ENCODE measurements at regions not wholly inside any gene's neighbourhood (a gene's known extent, or its start where the extent isn't known, plus 50 kb on each side); places are given as distances from the start of the nearest gene placed in this dataset.
"Not testable (repeated sequence)": the region's sequence is repeated elsewhere in the genome, so short reads cannot be mapped to it uniquely, and the experiment has no call there.

- no peak for DNase-seq
Measured at GRCh38 chr13:38147050-38147449, 202.6 kb upstream of the UFM1 start.

DNA sequence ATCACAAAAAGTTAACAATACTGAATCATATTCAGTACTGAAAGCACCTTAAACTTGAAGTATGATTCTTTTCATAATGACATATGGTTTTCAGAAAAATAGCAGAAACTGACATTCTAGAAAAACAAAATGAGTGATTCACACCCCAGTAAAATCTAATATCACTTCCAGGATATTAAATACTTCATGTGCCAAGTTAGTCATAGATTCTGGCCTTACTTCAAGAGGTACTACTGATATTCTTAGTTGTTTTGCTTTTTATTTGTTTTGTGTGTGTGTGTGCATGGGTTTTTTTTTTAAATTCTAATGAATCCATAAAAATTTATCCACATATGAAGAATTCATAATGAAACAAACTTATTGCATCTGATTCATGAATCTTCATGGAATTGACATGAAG, 207.9 kb upstream of the UFM1 start:
- no peak for DNase-seq

GRCh38 chr13:38135592-38135991, 214.1 kb upstream of the UFM1 start:
- DNase-seq, result no peak

GRCh38 chr13:38121267-38121666, 228.4 kb upstream of the UFM1 start:
- no peak for DNase-seq

DNA sequence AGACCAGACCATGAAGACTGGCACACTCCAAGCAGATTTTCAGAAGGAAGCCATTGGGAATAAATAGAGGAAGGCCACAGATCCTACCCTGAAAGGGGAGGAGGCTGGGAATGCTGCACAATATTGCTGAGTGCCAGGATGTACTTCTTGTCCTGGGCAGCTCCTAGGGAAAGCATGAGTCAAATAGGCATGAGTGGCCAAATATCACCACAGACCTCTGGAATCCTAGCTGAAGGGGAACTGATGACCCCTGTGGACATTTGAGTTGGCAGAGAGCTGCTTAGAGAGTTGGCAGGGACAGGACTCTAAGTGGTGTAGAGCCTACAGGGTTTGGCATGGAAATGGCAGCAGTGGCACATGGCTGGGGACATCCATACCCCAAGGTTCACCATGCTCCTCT, 234.3 kb upstream of the TRPC4 start:
- no peak for DNase-seq

- DNase-seq, result no peak
Measured at GRCh38 chr13:38099751-38100150, 230.2 kb upstream of the TRPC4 start.

GRCh38 chr13:38093425-38093824, 223.9 kb upstream of the TRPC4 start:
- no peak for DNase-seq

DNA sequence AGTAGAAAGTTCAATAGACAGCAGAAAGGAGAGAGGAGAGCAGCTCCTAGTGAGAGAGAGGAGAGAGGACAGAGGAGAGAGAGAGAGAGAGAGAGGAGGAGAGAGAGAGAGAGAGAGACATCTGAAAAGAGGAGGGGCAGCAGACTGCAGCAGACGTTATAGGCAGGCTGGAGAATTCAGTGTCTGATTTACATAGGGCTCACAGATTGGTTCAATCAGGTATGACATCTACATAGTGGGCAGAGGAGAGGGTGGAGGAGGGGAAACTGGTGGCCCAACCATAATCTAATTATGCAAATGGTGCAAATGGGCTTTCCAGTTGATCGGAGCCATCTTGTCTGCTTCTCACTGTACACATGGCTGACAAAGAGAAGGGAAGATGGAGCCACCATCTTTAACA, 221.3 kb upstream of the TRPC4 start:
- no peak for DNase-seq

GRCh38 chr13:38086721-38087120, 217.1 kb upstream of the TRPC4 start:
- no peak for DNase-seq

GRCh38 chr13:38086013-38086412, 216.4 kb upstream of the TRPC4 start:
- no peak for DNase-seq

DNA sequence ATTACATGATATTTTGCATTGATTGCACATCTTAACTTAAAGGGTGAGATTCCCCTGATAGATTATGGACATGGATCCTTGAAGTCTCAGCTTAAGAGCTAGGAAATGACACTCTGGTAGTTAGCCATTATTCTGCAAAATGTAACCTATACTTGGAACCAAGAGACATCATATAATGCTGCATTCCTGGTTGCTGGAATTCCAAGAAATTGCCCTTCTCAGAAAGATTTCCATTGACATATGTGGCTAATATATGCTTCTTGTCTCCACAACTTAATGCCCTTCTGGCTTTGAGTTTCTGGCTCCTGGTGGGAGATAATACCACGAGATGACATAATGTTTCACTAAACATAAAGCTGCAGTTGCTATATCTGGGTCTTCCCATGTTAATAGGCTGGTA, 204.4 kb upstream of the TRPC4 start:
- DNase-seq, result no peak

DNA sequence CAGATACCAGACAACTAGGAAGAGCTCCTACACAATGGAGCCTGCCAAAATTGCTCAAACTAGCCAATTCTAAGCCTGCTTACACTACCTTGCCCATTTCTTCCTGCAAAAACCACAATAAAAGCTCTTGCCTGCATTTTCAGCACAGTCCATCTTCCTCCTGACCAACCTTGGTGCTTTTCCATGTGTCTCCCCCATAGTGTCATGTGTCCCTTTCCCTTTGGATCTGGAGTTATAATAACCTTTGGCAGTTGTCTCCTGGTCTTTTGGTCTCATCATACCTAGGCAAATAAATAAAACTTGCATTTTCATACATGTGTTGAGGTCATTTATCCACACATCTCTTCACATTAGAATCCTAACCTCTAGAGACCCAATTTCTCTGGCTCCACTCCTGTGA, 203.1 kb upstream of the TRPC4 start:
- DNase-seq, result no peak

DNA sequence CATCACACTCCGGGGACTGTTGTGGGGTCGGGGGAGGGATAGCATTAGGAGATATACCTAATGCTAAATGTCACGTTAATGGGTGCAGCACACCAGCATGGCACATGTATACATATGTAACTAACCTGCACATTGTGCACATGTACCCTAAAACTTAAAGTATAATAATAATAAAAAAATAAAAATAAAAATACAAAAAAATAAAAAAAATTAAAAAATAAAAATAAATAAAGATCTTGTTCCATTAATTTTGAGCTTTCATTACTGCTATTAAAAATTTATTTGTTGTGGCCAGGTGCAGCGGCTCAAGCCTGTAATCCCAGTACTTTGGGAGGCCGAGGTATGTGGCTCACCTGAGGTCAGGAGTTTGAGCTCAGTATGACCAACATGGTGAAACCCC, 201.8 kb upstream of the TRPC4 start:
- not testable (repeated sequence) for DNase-seq

DNA sequence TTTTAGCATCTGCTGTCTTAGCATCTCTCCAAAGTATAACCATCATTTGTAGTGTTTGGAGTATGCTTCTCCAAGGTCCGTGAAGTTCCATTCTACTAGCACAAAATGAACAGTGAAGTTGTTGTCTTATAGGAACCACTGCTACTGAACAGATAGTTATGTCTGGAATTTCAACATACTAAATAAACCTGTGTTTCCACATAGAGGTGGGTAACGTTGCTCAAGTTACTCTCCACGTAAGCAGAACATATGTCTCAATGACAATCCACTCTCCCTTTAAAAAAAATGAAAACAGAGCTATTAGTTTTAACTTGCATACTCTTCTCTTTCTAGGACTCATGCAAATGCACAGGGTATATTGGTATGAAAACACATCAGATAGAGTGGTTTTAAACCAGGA, 184.3 kb upstream of the TRPC4 start:
- DNase-seq, result no peak

DNA sequence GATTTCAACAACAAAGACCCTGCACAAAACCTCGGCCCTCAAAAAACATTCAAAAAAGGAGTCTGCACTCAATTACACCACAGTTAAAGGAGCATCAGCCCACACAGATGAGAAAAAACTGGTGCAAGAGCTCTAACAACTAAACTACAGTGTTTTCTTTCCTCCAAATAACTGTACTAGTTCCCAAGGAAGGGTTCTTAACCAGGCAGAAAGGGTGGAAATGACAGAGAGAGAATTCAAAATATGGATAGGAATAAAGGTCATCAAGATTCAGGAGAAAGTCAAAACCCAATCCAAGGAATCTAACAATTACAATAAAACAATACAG, 176.4 kb upstream of the TRPC4 start:
- no peak for DNase-seq

- DNase-seq, result peak; percentile 2
Measured at GRCh38 chr13:38045278-38046048, 175.9 kb upstream of the TRPC4 start.

DNA sequence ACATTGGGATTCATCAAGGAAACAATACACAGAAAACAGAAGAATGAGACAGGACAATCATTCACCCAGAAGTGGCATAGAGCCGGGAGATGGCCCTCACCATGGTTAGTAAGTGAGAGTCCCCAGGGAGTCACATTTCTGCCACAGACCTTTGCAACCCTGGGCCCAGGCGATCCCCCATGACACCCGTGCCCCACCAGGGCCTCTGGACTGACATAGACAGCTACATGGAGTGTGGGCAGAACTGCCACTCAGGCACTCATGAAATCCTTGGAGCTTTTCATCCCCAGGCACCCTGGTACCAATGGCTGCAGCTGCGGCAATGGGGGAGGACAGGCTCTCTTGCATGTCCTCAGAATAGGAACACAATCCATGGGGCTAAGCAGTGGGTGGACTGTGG, 174.5 kb upstream of the TRPC4 start:
- no peak for DNase-seq

- DNase-seq, result no peak
Measured at GRCh38 chr13:38042771-38043170, 173.2 kb upstream of the TRPC4 start.

- DNase-seq, result no peak
Measured at GRCh38 chr13:38024431-38024830, 154.9 kb upstream of the TRPC4 start.

GRCh38 chr13:38017320-38017719, 147.7 kb upstream of the TRPC4 start:
- no peak for DNase-seq

GRCh38 chr13:38013676-38014075, 144.1 kb upstream of the TRPC4 start:
- DNase-seq, result no peak

DNA sequence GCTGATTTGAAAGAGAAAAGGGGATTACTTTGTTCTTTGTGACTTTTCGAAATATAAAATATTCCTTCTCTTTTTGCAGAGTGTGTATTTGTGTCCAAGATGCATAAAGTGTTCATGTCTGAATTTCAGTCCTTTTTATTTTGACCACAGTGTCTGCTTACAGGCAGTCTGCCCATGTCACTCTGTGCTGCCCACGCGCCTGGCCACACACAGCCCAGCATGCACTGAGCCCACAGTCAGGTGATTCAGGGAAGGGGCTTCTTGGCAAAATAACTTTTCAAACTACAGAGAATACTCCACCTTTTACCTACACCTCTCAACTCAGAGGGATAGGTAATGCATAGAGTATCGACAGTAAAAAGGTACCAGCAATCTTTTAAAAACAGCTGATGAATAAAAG, 142.5 kb upstream of the TRPC4 start:
- no peak for DNase-seq

- DNase-seq, result no peak
Measured at GRCh38 chr13:38008636-38009035, 139.1 kb upstream of the TRPC4 start.

DNA sequence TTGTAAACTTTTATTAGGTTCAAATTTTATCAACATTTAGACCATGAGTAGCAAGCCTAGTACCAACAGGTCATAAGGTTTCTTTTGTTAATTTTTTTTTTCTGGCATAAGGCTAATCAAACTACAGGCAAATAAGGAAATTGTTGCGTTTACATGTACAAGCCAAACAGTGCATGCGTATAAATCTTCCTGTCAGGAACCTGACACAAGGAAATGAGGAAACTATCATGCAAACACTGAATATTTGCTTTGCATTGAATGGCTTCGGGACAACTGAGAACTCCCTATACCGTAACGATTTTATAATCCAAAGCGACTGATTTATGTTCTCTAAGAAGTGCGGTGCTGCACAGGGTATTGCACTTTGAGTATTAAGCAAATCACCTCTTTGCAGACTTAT, 133.0 kb upstream of the TRPC4 start:
- DNase-seq, result no peak

DNA sequence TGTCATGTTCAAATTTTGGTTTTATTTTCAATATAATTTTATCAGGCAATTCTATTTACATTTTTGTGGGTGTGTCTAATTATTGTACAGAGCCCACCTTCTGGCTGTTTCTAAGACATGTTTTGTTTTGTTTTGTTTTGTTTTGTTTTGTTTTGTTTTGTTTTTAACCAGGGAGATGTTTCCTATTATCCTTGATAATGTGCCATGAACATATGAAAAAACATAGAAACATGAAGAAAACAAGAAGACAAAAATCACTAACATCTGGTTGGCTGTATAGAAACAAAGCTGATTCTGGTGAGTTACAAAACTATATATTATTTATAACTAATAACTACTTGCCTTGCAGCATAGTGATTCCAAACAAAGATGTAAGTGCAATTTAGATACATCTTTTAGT, 128.1 kb upstream of the TRPC4 start:
- no peak for DNase-seq

GRCh38 chr13:37995092-37995491, 125.5 kb upstream of the TRPC4 start:
- DNase-seq, result no peak
